SH-SY5Y (cell line): ENCODE measurements at regions not wholly inside any gene's neighbourhood (a gene's known extent, or its start where the extent isn't known, plus 50 kb on each side); places are given as distances from the start of the nearest gene placed in this dataset.

ENCODE experiments used
- GATA2 ChIP-seq: IDR thresholded peaks from 2 replicates; pipeline ENCODE4 v1.6.1; 2011; ENCODE audit warnings: mild to moderate bottlenecking, low read depth, low read length
- GATA3 ChIP-seq: IDR thresholded peaks from 2 replicates; pipeline ENCODE4 v1.6.1; 2011; ENCODE audit warnings: low read depth, mild to moderate bottlenecking, low read length, moderate library complexity

GRCh38 chr10:23793577-23793976 is 354.7 kb downstream of the OTUD1 start:
- no peak for TF ChIP-seq GATA2
- TF ChIP-seq GATA3: no peak
